WTC11 (cell line): ENCODE measurements at regions not wholly inside any gene's neighbourhood (a gene's known extent, or its start where the extent isn't known, plus 50 kb on each side); places are given as distances from the start of the nearest gene placed in this dataset.

Experiments
- ATF2 ChIP-seq: sonication (generic); formaldehyde crosslinking; IDR thresholded peaks from 2 replicates; pipeline ENCODE4 v1.8.1; 2022; ENCODE audit warnings: low read depth, missing genetic modification reagents, borderline replicate concordance
- CBFB ChIP-seq: sonication (generic); formaldehyde crosslinking; IDR thresholded peaks from 2 replicates; pipeline ENCODE4 v1.8.1; 2022; ENCODE audit warnings: mild to moderate bottlenecking, low read depth, missing genetic modification reagents
- CREM ChIP-seq: sonication (generic); formaldehyde crosslinking; IDR thresholded peaks from 2 replicates; pipeline ENCODE4 v1.8.1; 2022; ENCODE audit warnings: mild to moderate bottlenecking, missing genetic modification reagents, moderate library complexity
- CTCF ChIP-seq: fragments of 200-600 bp; IDR thresholded peaks from 2 replicates; pipeline ENCODE4 v1.8.0; 2022; ENCODE audit warnings: antibody characterized with exemption
- E2F1 ChIP-seq: sonication (generic); formaldehyde crosslinking; IDR thresholded peaks from 2 replicates; pipeline ENCODE4 v1.8.0; 2022; ENCODE audit warnings: mild to moderate bottlenecking, missing genetic modification reagents
- HMGXB4 ChIP-seq: sonication (generic); formaldehyde crosslinking; IDR thresholded peaks from 2 replicates; pipeline ENCODE4 v1.8.1; 2023; ENCODE audit warnings: mild to moderate bottlenecking, moderate library complexity, missing genetic modification reagents
- JAZF1 ChIP-seq: fragments of 250-450 bp; sonication (Bioruptor Pico); IDR thresholded peaks from 2 replicates; pipeline ENCODE4 v1.9.0; 2021; ENCODE audit warnings: moderate library complexity, mild to moderate bottlenecking, inconsistent platforms
- KAT7 ChIP-seq: sonication (generic); formaldehyde crosslinking; IDR thresholded peaks from 2 replicates; pipeline ENCODE4 v1.8.1; 2023; ENCODE audit warnings: missing genetic modification reagents, mild to moderate bottlenecking, borderline replicate concordance
- MAX ChIP-seq: sonication (generic); formaldehyde crosslinking; IDR thresholded peaks from 2 replicates; pipeline ENCODE4 v1.8.0; 2022; ENCODE audit warnings: mild to moderate bottlenecking, missing genetic modification reagents
- MXD4 ChIP-seq: fragments of 250-450 bp; sonication (Bioruptor Pico); IDR thresholded peaks from 2 replicates; pipeline ENCODE4 v1.8.0; 2021; ENCODE audit warnings: mild to moderate bottlenecking, moderate library complexity, borderline replicate concordance
- PRDM15 ChIP-seq: sonication (generic); formaldehyde crosslinking; IDR thresholded peaks from 2 replicates; pipeline ENCODE4 v1.8.0; 2022; ENCODE audit warnings: missing genetic modification reagents
- USF1 ChIP-seq: sonication (generic); formaldehyde crosslinking; IDR thresholded peaks from 2 replicates; pipeline ENCODE4 v1.8.0; 2022; ENCODE audit warnings: mild to moderate bottlenecking, missing genetic modification reagents
- ZBTB21 ChIP-seq: sonication (generic); formaldehyde crosslinking; IDR thresholded peaks from 2 replicates; pipeline ENCODE4 v1.8.1; 2023; ENCODE audit warnings: mild to moderate bottlenecking, missing genetic modification reagents, borderline replicate concordance

- TF ChIP-seq CTCF (no peak), ZBTB21 (CRISPR knock-in tag) (no peak), E2F1 (CRISPR knock-in tag) (no peak), MAX (no peak), KAT7 (no peak), JAZF1 (CRISPR knock-in tag) (no peak), CREM (CRISPR knock-in tag) (no peak), CBFB (no peak), PRDM15 (CRISPR knock-in tag) (no peak), MXD4 (no peak), HMGXB4 (CRISPR knock-in tag) (no peak), ATF2 (no peak), USF1 (no peak)
These were observed 159.0 kb upstream of the UNC5B start for GRCh38 chr10:71053169-71053895.
